NOMO-1 treated with DMSO at 0.1 percent for 48 hours (cell line): ENCODE measurements at regions not wholly inside any gene's neighbourhood (a gene's known extent, or its start where the extent isn't known, plus 50 kb on each side); places are given as distances from the start of the nearest gene placed in this dataset.
"Not testable (repeated sequence)": the region's sequence is repeated elsewhere in the genome, so short reads cannot be mapped to it uniquely, and the experiment has no call there.

Experiments
- DNase-seq: peaks from one replicate; lab custom pipeline; 2025; ENCODE audit not compliant: unreplicated experiment; lab: John Stamatoyannopoulos, UW

DNA sequence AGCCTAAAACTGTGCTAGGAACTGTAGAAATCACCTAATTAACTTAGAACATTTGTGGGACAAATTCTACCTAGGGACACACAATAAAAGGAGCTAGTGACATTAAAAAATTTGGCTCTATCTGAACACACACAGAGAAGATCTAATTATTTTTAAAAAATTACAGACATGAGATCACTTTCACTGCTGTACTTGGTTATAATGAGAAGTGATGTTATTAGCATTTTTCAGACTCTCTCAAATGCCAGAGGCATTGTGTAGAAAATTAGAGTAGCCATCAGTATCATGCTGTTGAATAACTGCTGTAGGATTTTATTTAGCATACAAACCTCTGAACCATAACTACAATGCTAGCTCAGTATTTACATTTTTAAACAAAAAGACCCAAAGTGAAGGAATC, 109.1 kb upstream of the ANK2 start:
- no peak for DNase-seq

DNA sequence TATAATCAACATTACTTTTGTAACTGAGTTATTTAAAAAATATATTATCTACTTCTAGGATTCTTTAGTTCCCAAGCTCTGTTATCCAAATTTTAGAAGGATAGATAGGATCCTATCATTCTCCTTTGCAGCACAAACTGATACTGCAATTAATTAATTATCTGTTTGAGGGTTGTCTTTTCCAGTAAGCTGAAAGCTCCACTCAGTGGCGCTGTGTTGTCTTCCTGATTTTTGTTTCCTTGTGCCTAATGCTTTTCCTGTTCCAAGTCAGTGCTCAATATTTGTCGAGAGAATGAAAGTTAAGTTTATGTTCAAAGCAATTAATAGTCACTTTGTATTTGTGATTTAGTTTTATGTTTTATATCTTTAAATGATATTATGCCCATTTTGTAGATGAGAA, 107.4 kb upstream of the ANK2 start:
- DNase-seq, result no peak

DNA sequence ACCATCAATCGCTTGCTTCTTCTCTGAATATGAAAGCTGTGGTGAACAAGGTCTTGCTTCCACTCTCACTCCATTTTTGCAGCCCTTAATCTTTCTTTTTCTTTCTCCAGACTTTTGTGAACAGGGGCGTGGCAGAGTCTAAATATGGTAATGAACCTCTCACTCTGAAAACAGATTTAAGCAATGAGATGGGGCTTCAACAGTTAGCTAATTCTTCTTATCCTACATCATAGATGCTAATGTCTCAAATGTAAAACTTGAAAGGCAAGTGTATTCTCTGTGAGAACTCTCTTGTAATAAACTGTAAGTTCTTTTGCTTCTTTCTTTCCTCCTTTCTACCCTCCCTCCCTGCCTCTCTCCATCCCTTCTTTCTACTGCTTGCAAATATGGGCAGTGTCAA, 106.5 kb upstream of the ANK2 start:
- DNase-seq, result no peak

DNA sequence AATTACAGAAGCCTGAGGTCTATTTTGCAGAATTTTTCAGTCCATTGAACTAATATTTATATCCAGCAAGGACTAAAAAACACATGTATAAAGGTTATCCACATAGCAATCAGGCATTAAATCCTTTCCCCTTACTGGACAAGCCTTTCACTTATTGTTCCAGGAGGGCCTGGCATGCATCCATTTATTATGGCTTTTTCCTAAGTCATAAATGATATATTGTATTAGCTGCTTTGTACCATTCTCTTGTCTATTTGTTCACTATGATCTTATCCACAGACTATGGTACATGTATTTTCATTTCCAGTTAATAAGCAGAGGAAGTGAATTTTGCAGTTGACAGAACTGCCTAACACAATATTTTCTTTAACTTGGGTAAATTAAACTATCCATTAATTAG, 105.4 kb upstream of the ANK2 start:
- no peak for DNase-seq

DNA sequence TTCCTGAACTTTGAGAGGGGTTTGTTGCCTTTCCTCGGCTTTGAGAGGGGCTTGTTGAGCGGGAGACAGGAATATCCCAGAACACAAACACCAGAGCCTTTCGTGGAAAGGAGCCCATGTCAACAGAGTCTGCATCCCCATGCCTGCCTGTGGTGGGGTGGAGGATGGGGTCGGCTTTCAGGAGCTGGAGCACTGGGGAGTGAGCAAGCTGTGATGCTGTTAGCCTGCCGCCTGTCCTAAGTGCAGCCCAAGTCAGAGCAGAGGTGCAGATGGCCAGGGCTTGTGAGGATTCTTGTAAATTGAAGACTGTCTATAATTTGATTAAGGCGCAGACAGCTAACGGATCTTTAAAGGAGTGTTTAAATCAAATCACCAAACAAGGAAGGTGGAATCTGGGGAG, 103.3 kb upstream of the ANK2 start:
- DNase-seq, result no peak

DNA sequence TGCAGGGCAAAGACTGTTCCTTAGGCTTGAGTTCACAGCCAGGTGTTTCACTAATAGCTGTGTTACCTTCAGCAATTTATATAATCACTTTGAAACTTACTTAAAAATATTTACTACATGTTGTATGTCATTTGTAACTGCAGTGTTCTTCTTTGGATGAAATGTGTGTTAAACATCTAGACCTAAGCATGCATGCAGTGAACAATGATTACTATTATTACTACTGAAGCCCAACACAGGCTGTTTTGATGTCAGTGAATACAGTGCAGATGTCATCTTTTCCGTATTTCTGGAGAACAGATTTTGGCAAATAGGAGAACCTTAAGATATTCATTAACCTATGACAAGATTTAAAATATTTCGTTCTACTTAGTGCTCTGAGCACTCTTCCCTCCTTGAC, 101.8 kb upstream of the ANK2 start:
- no peak for DNase-seq

DNA sequence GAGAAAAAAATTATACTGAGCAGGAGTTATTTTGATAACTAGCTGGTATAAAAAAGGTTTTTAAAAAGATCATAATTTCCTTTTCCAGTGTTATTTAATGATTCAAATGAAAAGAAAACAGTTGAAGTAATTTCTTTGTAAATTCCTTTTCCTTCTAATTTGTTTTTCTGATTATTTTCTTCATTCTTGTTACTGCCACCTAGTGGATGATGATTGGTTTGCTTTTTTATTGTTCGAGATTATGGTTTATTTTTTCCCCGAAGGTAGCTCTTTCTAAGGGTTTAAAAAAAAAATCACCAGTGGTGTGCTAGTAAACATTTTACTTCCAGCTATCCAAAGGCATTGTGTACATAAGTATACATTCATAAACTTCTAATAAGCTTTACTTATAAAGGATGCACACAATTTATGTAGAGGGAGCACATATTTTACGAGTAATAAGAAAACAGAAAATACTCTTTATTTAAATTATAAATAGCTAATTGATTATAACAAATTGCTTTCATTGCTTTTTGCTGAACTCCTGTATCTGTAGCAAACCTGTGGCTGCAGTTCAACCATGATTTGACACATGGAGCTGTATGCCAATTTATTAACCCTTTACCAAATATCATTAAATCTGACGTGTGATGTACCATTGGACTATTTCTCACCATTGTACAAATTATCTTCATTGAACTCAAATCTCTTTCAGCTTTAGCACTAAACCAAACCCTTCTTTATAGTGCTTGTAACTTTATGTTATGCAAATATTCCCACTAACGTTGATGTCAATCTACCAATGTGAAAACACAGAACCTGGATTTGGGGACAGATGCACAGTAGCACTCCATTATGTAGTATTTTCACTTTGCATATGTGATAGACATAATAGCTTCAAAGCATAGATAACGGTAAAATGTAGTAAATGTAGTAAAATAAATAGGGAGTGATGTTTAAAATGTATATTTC, 97.8 kb upstream of the ANK2 start:
- DNase-seq, result peak; percentile 12

DNA sequence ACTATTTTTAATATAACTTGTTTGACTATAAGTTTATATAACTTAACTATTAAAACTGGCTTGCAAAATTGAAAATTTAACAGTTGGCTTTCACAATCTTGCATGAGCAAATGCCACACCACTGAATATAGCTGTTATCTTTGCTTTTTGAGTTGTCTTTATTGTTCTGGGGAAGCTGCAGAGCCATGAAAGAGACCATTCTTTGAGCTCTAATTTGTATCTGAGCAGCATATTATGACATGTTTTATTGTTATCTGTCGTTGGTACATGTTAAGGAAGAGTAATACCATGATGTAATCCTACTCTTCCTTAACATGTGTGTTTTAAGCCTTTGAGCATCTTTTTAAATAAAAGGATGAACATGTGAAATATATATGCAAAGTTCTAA, 97.1 kb upstream of the ANK2 start:
- DNase-seq, result no peak

DNA sequence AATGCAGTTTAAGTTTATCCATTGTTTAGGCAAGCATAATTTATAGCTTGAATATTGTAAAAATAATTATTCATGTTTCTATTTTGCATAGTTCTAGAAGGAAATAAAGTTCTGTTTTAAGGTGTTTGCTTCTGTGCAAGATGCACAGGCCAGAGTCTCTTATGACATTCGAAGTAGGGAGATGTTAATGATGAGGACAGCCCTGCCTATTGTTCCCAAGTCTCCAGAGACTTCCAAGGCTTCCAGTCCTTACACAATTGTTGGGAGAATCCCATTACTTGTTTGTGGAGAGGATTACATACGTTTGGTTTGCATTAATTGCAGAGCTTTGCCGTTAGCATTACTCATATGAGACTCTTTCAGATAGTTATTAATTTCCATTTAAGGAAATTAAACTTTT, 96.2 kb upstream of the ANK2 start:
- no peak for DNase-seq

DNA sequence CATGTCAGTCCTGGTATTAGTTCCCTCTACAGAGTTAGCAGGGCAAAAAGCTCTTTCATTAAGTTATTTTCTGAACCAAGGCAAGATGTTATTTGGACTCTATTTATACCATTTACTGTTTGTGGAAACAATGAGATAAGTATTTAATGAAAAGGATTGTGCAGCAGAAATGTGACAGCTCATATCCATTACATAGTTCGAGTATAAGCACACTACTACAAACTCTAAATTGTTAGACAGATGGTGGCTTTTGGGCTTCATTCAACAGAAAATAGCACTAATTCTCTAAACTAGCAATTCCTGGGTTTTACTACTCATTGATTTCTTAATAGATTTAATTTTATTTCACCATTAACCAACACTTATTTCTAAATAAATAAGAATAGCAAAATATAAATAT, 95.2 kb upstream of the ANK2 start:
- DNase-seq, result no peak

DNA sequence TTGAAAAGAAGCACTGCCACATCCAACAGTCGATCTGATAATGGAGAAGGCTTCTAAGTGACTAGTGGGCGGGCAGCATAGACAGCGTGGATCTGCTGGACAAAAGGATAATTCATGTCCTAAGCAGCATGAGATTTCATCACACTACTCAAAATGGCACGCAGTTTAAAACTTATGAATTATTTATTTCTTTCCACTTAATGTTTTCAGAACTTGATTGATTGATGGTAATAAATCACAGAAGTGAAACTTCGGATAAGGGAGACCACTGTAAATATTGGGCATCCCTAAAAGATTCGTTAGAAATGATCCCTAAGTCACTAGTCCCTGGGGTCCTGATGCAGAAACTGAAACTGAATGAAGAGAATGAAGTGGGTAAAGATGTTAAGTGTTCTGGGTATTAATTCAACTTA, 93.0 kb upstream of the ANK2 start:
- no peak for DNase-seq

DNA sequence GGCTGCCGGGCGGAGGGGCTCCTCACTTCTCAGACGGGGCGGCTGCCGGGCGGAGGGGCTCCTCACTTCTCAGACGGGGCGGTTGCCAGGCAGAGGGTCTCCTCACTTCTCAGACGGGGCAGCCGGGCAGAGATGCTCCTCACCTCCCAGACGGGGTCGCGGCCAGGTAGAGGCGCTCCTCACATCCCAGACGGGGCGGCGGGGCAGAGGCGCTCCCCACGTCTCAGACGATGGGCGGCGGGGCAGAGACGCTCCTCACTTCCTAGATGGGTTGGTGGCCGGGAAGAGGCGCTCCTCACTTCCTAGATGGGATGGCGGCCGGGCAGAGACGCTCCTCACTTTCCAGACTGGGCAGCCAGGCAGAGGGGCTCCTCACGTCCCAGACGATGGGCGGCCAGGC, 91.7 kb upstream of the ANK2 start:
- not testable (repeated sequence) for DNase-seq

DNA sequence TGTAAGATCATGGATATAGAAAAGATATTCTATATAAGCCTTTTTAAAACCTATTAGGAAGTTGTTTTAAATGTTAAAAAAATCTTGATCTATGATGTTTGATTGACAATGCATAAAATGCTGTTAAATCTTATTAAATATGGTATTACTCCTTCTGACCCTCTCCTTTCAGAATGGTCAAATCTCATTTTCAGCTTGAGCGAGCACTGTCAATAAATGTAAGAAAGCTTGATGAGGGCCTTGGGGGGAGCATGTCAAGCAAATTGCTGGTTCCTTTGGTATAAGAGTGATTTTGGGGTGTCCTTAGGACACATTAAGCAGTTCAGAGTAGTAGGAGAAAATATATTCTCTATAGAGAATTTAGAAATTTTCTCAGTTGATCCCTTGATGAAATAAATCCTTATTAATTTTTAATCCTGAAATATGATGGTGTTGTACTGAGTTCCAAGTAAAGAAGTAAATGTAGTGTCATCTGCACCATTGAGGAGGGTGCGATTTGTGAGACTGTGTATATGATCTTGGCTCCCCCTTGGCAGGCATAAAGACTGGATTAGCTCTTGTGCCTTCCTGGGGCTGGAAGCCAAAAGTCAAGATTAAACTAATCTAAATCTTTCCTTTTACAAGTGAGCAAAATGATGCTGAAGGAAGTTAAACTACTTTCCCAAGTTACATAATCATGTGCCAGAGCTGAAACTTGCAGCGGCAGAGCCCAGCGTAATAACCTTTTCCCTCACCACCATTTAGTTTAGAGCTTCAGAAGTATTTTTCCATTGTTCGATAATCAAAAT, 82.6 kb upstream of the ANK2 start:
- no peak for DNase-seq

DNA sequence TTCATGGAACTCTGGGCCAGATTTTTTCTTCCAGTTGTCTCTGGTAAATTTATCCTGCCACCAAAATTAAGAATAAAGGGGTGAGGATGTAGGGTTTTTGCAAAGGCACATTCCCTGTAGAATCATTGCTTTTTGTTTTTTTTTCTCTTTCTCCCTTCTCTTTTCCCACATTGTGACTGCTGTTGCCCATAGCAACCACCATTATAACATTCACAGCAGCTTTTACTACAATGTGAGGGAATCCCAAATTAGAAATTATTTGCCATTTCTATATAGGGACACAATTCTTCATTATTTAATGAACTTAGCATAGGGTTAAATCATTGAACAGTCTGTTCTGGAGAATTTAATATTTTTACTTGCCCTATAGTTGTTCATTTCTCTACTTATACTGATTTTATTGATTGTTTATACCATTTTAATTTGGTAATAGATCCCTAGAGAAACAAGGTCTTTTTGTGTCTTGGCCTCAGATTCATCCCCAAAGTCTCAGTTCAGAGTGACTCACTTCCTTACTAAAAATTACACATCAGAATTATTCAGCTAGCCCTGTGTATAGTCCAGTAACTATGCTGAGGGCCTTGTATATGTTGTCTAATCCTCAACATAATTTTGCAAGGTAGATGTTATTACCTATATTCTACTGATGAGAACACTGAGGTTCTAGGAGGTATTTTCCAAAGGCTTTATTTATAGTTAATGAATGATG, 80.8 kb upstream of the ANK2 start:
- DNase-seq, result no peak

DNA sequence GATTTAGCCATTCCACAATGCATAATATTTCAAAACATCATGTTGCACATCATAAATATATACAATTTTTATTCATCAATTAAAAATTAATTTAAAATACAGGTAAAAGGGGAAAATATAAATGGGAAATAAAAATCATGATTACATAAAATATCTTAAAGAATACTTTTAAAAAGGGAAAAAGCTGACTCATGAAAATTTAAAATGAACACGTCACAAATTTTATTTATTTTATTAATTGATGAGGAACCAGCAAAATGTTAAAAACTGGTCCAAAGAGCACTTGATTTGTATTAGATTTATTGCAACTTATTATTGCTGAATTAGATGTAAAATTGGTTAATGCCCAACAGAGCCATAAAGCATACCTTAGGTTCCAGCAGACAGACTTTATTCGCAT, 78.5 kb upstream of the ANK2 start:
- DNase-seq, result no peak

DNA sequence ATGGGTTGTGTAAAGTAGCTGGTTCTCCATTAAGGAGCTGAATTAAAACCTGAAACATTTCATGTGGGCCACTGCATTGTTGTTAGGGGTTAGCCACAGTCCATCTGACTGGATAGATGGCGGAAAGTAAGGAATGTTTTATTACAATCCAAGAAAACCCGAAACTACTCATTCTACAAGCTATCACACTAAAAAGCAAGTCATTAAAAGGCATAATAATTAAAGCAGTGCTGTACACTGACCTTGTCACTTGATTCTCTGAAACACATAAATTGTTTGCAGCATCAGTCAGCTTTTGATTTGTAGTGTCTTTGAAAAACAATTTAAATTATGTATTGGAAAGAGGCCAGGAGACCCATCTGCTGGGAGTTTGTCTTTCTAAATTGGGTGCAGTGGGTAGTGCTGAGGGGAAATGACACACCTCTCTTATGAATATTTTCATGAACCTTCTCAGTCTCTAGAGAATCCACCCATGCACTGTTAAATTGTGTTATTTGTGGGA, 75.7 kb upstream of the ANK2 start:
- no peak for DNase-seq

DNA sequence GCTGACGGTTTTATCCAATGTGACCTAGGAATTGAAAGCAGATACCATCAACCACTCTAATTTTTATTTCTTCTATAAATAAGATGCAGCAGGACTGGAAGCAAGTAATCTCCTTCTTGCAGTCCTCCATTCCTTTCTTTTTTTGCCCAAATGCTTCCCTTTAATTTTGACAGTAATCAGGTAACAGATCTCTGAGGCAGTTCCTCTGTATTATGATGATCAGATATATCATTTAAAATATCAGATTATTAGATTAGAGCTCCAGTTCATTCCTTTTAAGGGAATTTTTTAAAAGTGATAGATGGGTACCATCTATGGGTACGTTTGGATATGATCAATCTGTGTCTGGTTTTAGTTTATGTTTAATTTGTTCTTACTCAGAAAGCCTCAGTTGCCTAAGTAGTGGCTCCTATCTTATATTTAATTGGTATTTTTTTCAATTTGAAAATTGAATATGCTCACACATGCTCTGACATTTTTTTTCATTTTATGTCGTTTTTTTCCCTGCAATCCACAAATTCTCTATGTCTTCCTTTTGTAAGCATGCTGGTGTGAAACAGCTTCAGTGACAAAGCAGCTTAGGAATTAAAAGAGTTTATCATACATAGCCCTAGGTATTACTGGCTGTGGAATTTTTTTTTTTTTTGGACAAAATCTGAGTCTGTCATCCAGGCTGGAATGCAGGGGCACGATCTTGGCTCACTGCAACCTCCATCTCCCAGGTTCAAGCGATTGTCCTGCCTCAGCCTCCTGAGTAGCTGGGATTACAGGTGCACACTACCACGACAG, 73.7 kb upstream of the ANK2 start:
- DNase-seq, result no peak

DNA sequence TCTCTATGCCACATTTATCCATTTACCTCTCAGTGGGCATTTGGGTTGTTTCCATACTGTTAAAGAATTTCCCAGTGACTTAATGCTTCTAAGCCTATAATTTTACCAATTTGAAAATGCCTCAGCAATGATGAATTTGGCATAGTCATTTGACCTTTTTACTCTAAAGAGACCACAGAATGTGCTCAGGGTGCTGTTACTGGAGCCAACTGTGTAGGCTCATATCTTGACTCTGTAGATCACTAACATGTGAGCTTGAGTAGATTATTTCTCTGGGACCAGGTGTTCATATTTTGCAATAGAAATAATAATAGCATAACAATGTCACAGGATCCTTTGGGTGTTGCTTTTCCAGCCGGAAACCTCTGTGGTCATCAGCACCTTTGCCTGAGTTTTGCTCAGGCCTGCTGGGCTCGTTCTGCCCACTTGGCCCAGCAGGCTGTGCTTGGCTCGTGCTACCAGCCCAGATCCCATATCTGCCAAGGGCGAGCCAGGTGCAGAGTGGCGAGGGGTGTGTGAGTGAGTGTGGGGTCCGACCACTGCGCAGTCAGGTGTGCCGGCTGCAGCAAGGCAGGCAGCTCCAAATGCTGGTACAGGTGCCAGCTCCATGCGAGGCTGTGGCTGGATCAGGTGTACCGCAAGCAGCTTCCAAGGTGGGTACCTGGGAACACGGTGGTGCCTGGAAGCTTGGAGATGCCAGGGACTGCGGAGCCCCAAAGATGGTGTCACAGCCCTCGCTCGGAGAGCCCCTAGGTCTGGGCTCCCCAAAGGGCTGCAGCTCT, 70.6 kb upstream of the ANK2 start:
- no peak for DNase-seq

DNA sequence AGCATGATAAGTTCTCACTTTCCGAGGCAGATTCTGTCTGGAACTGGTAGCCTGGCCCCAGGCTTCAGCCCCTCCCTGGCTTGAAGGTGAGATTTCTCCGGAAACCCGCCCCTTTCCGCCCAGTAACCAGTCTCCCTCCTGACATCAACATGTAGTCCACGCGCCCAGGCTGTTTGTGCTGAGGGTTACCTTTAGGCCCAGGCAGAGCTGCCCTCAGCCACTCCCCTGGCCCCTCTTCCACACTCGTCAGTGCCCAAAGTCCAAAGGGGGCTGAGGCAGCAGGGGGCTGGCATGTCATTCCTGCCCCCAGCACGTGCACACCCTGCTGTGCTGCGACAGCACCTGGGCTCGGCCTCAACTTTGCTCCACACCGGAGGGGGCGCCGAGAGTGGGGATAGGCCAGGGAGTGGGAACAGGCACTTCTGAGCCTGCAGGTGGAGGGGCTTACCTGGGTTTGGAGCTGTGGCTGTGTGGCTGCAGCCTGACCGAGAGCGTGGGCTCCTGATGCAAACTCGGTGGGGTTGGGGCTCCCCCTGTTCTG, 69.5 kb upstream of the ANK2 start:
- no peak for DNase-seq

DNA sequence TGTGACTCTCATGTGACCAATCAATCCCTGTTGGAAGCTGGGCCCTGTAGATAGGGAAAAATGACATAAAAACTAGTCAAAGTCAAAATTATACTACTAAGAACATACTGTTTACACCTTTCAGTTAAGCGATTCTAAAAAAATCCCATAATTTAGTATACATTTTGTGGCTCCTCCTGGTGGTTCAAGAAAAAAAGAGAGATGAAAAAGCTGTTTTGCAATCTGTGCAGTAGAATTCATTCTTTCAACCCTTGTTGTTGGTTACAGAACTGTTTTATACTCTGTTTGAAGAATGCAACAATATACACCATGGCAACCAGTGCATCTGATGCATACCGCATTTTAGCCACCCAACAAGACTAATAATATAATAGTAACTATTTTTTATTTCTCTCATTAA, 66.8 kb upstream of the ANK2 start:
- no peak for DNase-seq
